ENCODE measurements at regions not wholly inside any gene's neighbourhood (a gene's known extent, or its start where the extent isn't known, plus 50 kb on each side); places are given as distances from the start of the nearest gene placed in this dataset.

DNA sequence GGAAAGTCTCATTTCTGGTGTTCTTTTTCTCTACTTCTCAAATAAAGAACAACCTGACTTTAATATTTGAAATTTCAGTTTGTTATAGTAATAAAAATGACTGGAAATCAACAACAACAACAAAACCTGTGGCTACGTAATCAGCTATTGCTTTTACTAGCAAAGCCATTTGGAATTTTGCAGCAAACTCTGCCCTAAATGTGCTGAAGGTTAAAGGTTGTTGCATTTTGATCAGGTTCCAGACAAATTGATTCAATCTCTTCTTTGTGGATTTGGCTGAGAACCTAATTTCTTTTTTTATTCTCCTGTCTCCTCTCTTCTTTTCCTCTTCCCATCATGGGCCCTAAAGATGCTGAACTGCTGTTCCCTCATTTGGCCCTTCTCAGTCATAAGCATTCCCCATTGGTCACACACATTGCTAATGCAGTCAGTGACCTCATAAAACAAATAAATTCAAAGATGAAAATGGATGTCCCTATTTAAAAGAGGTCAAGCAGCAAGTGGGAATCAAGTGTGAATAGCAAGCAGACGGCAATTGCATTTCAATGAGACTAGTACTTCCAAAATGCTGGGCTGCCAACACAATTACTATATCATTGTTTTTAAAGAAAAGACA is 795.1 kb upstream of the CDH8 start:
- TF ChIP-seq CTCF (IDR thresholded peaks at IDR 0.05) (no peak), POLR2A (IDR thresholded peaks at IDR 0.05) (no peak)

All from vagina (tissue), 2 donors.